GM12865 (cell line): ENCODE measurements at regions not wholly inside any gene's neighbourhood (a gene's known extent, or its start where the extent isn't known, plus 50 kb on each side); places are given as distances from the start of the nearest gene placed in this dataset.

Source experiments
- DNase-seq: peaks from one replicate; pipeline ENCODE4 v3.0.0; 2010; ENCODE audit warnings: low read depth
- H3K4me3 ChIP-seq: 2 replicates; pipeline ENCODE4 v1.5.1; 2011; ENCODE audit warnings: mild to moderate bottlenecking, low read depth, low read length, control low read depth
- CTCF ChIP-seq: IDR thresholded peaks from 2 replicates; pipeline ENCODE4 v1.5.1; 2011; ENCODE audit warnings: low read length, control low read depth, low read depth, inconsistent platforms; ENCODE audit not compliant: insufficient read depth; ENCODE audit errors: missing control alignments

DNA sequence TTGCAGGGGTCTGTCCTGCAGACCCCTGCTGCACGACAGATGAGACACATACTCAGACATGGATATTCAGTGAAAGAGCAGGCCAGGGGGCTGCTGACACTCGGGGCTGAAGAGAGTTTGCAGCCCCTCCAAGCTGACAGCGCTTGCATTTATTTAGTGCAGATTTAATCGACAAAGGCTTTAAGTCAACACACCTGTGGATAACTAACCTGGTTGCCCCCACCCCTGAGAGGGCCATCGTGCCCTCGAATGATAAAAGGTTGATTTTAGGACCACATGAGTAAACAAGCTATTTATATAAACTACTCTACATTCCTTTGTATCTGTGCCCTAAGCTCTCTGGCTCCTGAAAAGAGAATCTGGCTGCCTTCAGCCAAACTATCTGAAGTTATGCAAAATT is 708.2 kb upstream of the LRRN3 start:
- no peak for TF ChIP-seq CTCF
- H3K4me3 ChIP-seq, result no peak overlapping the region
- no peak for DNase-seq

DNA sequence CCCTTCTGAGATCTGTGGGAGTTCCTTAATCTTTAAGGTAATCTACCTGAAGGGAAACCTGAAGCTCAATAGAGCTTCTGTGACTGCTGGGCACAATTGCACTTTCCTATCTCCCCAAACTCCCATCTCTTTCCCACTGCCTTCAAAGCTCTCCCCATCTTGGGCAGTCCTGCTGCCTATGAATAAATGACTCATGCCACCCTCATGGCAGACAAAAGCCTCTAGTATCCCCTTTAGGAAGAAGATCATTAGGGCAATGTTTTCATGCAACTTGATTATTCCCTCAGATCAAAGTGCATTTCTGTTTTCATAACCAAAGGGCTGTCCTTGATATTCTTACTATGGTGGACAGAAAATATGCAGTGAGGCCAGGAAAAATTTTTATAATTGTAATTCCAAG is 704.9 kb upstream of the LRRN3 start:
- no peak for DNase-seq
- no peak for TF ChIP-seq CTCF
- no peak overlapping the region for H3K4me3 ChIP-seq

- TF ChIP-seq CTCF, result no peak
- H3K4me3 ChIP-seq, result no peak overlapping the region
- no peak for DNase-seq
Observed at GRCh38 chr7:110386913-110387312, 704.0 kb upstream of the LRRN3 start.

DNA sequence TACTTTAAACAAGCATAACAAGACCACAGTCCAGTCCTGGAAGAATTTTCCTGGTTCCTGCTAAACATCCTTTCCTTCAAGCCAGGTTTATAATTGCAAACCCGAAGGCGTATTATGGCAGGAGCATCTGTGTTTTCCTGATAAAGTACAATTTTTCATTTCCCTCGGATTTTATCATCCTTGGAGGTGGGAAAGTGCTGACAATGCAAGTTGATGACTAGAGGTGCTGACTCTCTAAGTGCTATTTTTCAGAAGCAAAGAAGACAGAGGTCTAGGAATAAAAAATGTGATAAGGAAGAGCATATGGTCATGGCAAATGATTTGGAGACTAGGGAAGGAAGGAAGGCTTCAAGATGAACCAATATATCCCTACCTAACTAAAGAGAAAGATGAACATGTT is 703.2 kb upstream of the LRRN3 start:
- DNase-seq, result no peak
- no peak for TF ChIP-seq CTCF
- H3K4me3 ChIP-seq, result no peak overlapping the region

GRCh38 chr7:110388457-110388856 is 702.5 kb upstream of the LRRN3 start:
- no peak for TF ChIP-seq CTCF
- no peak overlapping the region for H3K4me3 ChIP-seq
- DNase-seq, result no peak

DNA sequence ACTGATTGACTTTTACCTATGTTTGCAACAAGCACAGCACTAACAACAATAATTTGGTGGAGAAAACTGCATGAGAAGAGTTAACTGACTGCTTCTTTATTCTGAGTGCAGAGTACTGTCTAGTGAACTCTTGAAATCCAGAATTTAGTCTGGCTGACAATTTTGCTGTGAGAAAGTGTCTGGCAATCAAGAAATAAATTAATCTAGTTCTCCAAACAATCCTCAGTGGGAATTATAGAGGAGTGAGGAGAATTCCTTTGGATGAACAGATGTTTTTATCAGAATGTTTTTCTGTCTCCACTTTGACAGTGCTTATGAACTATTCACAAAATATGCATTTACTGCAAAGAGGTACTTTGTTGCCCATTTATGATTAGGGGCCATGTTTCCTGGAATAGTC is 694.9 kb upstream of the LRRN3 start:
- no peak overlapping the region for H3K4me3 ChIP-seq
- no peak for TF ChIP-seq CTCF

DNA sequence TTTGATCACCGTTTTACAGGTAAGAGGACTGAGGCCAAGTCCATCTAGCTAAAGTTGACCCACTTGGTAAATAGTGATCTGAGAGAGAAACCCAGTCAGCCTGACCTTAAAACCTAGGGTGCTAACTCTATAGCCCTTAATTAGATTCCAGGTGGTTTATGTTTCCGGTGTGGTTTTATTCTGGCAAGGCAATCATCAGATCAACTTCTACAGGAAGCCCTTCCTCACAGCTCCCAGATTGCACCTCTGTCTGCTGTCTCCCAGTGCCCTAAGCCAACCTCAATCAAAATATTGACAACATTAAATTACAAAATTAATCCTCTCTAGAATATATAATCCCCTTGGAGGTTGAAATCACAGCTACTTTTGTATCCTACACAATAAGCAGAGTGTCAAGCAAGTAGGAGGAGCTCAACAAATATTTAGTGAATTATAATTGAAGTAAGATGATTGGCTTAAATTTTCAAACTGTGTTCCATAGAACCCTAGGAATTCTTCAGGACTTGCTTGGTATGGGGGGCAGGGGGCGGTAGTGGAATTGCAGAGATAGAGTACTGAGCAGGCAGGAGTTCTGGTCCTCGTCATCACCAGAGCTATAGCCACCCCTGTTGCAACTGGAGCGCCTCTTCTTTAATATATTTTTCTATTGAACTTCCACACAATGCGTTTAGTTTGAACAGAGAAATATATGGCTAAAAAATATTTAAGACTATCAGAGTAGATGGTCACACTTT is 692.8 kb upstream of the LRRN3 start:
- no peak for TF ChIP-seq CTCF
- no peak for DNase-seq

More for the DNA sequence above, 694.9 kb upstream of the LRRN3 start:
- DNase-seq, result no peak

More for the DNA sequence above, 692.8 kb upstream of the LRRN3 start:
- H3K4me3 ChIP-seq, result no peak overlapping the region
